Peyer's patch (tissue), 4 donors: ENCODE measurements at regions not wholly inside any gene's neighbourhood (a gene's known extent, or its start where the extent isn't known, plus 50 kb on each side); places are given as distances from the start of the nearest gene placed in this dataset.

Experiments used
- POLR2A ChIP-seq, 2 donors: fragments of 450-650 bp; IDR thresholded peaks; one replicate each; pipeline ENCODE4 v1.5.1; 2017; ENCODE audit warnings: antibody characterized with exemption in 2 of 2, mild to moderate bottlenecking in 2 of 2, moderate library complexity in 2 of 2
- TF ChIP-seq, protein P1 (sequence below), 6 experiments: fragments of 450-650 bp in 4 of 6; fragments of 200-600 bp in 2 of 6; sonication (generic) in 1 of 6; IDR thresholded peaks; one replicate each; pipeline ENCODE4 v1.5.1; 2017 to 2019; ENCODE audit warnings: antibody characterized with exemption in 6 of 6, mild to moderate bottlenecking in 3 of 6, moderate library complexity in 1 of 6

DNA sequence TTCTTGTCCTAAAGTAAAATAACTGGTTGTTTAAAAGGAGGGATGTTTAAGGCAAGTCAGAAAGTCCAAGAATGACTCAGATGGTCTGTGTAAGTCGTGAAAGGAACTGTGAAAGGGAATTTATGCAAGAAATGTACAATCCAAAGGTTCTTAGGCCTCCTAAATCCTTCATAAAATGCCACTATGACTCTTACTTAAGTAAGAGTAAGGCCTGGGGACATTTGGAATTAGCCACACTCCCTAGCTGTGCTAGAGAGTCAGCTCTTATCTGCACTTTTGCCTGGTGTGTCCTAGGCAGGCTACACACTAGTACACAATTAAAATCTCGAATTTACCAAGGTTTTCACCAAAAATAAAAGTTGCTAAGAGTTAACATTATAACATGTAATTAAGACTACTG lies 686.9 kb downstream of the UQCRFS1 start:
- no peak for TF ChIP-seq POLR2A (IDR thresholded peaks at IDR 0.05)
- TF ChIP-seq, protein P1, sequence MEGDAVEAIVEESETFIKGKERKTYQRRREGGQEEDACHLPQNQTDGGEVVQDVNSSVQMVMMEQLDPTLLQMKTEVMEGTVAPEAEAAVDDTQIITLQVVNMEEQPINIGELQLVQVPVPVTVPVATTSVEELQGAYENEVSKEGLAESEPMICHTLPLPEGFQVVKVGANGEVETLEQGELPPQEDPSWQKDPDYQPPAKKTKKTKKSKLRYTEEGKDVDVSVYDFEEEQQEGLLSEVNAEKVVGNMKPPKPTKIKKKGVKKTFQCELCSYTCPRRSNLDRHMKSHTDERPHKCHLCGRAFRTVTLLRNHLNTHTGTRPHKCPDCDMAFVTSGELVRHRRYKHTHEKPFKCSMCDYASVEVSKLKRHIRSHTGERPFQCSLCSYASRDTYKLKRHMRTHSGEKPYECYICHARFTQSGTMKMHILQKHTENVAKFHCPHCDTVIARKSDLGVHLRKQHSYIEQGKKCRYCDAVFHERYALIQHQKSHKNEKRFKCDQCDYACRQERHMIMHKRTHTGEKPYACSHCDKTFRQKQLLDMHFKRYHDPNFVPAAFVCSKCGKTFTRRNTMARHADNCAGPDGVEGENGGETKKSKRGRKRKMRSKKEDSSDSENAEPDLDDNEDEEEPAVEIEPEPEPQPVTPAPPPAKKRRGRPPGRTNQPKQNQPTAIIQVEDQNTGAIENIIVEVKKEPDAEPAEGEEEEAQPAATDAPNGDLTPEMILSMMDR (IDR thresholded peaks at IDR 0.05) = no peak
